ENCODE measurements at regions not wholly inside any gene's neighbourhood (a gene's known extent, or its start where the extent isn't known, plus 50 kb on each side); places are given as distances from the start of the nearest gene placed in this dataset.

DNA sequence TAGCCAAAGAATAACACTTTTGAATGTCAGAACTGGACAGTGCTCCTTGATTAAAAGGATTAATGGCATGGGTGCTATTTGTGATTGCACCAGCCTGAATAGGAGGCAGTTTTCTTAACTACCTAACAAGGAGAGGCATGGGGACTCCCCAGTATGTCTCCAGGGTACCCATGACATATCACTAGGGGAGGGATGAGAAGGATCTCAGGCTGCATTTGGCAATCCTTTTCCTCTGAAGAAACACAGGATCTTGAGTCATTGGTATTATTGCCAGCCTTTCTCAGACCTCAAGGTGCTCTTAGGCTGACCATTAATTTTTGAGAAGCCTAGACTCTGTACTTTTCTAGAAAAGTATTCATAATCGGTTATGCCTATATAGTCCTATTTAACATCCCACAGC is 77.5 kb upstream of the NPVF start:
- no peak for DNase-seq (ENCODE audit: low read depth)
- TF ChIP-seq, protein P1, sequence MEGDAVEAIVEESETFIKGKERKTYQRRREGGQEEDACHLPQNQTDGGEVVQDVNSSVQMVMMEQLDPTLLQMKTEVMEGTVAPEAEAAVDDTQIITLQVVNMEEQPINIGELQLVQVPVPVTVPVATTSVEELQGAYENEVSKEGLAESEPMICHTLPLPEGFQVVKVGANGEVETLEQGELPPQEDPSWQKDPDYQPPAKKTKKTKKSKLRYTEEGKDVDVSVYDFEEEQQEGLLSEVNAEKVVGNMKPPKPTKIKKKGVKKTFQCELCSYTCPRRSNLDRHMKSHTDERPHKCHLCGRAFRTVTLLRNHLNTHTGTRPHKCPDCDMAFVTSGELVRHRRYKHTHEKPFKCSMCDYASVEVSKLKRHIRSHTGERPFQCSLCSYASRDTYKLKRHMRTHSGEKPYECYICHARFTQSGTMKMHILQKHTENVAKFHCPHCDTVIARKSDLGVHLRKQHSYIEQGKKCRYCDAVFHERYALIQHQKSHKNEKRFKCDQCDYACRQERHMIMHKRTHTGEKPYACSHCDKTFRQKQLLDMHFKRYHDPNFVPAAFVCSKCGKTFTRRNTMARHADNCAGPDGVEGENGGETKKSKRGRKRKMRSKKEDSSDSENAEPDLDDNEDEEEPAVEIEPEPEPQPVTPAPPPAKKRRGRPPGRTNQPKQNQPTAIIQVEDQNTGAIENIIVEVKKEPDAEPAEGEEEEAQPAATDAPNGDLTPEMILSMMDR (IDR thresholded peaks at IDR 0.05; ENCODE audit: control insufficient read depth, extremely low read depth, insufficient read depth): no peak
- H3K4me3 ChIP-seq (ENCODE audit: low read depth, low read length): no peak overlapping the region

DNA sequence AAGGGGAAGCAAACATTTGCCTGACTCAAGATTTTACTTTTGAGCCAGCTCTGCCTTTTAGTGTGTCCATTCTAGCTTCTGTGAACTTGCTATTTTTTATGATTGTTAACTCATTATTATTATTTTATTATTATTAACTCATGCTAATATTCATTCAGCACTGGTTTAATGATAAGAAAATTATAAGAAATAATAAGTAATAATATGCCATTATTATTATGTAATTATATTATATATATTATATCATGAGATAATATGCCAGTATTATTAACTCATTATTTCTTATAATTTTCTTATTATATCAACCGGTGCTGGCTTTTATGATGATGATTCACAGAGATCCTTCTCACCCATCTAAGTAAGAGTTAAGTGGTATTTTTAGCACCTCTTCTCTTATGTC is 79.3 kb upstream of the NPVF start:
- TF ChIP-seq, protein P1 (IDR thresholded peaks at IDR 0.05; ENCODE audit: control insufficient read depth, extremely low read depth, insufficient read depth): no peak
- DNase-seq (ENCODE audit: low read depth): no peak
- no peak overlapping the region for H3K4me3 ChIP-seq (ENCODE audit: low read depth, low read length)

DNA sequence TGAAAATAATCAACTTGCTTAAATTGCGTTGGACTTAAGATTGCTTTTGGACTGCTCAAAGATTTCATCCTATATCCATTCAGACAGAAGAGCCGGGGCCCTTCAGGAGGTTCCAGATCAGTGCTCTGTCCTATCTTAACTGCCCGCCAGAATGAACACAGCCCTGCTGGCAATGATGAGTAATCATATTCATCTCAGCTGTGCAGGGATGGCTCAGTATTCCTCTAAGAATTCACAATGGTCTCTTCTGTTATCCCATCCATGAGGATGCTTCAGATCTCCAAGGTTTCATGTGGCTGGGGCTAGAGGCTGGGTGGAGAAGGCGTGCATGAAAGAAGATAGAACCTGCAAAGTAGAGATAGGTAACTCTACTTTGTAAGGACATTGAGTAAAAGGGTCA is 80.0 kb upstream of the NPVF start:
- H3K4me3 ChIP-seq (ENCODE audit: low read depth, low read length): no peak overlapping the region
- DNase-seq (ENCODE audit: low read depth): no peak
- TF ChIP-seq, protein P1 (IDR thresholded peaks at IDR 0.05; ENCODE audit: control insufficient read depth, extremely low read depth, insufficient read depth): no peak

DNA sequence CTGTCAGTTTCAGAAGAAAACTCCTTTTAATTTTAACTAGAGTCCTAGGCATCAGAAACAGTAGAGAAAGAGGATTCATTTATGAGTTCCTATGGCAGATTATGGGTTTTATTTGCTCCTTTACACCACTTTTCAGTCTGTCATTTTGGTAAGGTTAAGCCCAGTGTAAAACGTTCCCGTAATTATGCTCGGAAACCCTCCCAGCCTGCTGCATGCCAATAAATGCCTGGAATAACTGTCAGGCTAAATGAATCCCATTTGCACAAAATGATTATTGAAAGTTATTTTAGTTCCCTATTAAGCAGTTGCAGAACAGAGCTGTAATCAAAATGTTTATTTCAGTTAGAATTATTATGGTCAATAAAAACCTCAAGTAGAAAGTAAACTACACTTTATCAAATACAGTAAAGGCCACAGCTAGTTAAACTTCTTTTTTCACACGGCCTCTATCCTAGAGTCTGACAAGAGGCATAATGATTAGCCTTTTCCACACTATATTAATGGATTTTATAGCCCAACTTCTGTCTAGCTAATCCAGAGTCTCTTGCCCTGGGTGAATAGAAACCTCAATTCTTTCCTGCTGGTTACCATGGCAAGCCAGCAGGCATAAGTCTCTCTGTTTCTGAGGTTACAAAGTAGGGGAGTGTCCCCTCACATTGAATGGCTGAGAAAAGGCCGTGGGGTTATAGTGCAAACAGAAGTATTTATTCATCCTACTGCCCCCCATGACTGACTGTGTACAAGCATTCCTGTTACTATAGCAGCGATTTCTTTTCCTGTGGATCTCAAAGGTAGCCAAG is 80.8 kb upstream of the NPVF start:
- TF ChIP-seq, protein P1 (IDR thresholded peaks at IDR 0.05; ENCODE audit: control insufficient read depth, extremely low read depth, insufficient read depth): no peak
- DNase-seq (ENCODE audit: low read depth): no peak
- no peak overlapping the region for H3K4me3 ChIP-seq (ENCODE audit: low read depth, low read length)

DNA sequence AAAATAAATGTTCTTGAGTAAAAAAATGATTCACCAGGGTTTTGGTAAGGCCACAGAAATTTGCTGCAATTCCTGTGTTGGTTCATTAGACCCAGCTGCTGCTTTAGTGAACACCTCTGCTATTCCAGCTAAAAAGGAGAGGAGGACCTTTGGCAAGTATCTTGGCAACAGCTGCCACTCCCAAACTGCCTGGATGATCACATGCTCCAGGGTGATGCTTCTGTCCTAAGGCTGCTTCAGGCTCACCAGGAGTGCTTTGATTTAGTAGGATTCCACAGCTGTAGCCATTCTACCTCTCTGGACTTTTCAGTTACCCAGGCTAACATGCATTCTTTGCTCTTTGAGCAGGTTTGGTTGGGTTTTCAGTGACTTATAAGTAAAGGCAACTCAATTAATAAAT is 82.6 kb upstream of the NPVF start:
- TF ChIP-seq, protein P1 (IDR thresholded peaks at IDR 0.05; ENCODE audit: control insufficient read depth, extremely low read depth, insufficient read depth): no peak
- DNase-seq (ENCODE audit: low read depth): no peak
- H3K4me3 ChIP-seq (ENCODE audit: low read depth, low read length): no peak overlapping the region

DNA sequence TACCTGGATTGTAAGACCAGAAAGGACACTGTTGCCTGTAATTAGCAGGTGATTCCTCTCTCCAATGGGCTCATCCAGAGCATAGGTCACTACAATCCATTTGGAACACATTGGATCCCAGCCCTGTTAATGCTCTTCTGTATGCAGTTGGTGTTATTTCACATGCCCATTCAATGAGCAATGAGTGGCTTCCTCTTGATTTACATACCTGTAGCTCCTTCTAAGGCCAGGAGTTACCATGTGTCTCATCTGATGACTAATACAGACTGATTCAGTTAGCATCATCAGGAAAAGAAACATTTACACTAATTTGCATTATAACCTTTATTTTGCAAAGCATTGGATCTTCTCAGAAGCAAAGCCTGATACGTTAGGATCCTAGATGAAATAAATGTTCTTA is 83.1 kb upstream of the NPVF start:
- no peak for DNase-seq (ENCODE audit: low read depth)
- TF ChIP-seq, protein P1 (IDR thresholded peaks at IDR 0.05; ENCODE audit: control insufficient read depth, extremely low read depth, insufficient read depth): no peak

DNA sequence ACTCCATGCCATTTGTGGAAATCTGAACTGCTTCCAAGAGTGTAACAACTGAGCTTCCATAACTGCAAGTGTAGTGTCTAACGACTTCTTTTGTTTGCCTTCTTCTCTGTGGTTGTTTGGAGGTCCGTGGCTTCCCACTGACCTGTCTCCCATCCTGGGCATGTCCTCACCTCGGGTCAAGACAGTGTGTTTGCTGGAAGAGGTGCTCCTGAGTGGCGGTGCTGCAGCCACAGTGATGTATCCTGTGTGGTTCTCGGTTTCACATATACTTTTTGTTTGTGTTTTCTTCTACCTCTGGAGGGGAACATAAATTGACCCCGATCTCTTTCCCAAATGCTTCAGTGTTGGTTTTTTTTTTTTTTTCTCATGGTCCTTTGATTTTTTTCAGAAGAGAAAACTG is 84.7 kb upstream of the NPVF start:
- DNase-seq (ENCODE audit: low read depth): no peak
- TF ChIP-seq, protein P1 (IDR thresholded peaks at IDR 0.05; ENCODE audit: control insufficient read depth, extremely low read depth, insufficient read depth): no peak
- no peak overlapping the region for H3K4me3 ChIP-seq (ENCODE audit: low read depth, low read length)

More for the DNA sequence above, 83.1 kb upstream of the NPVF start:
- no peak overlapping the region for H3K4me3 ChIP-seq (ENCODE audit: low read depth, low read length)

Measured in LNCaP clone FGC (cell line).